Ishikawa (cell line): ENCODE measurements at regions not wholly inside any gene's neighbourhood (a gene's known extent, or its start where the extent isn't known, plus 50 kb on each side); places are given as distances from the start of the nearest gene placed in this dataset.

Source experiments
- CREB1 ChIP-seq: IDR thresholded peaks from 2 replicates; pipeline ENCODE4 v1.6.1; 2012; ENCODE audit warnings: low read depth
- EGR1 ChIP-seq: IDR thresholded peaks from 2 replicates; pipeline ENCODE4 v1.6.1; 2012
- EP300 ChIP-seq: IDR thresholded peaks from 2 replicates; pipeline ENCODE4 v1.6.1; 2012; ENCODE audit warnings: borderline replicate concordance
- FOXM1 ChIP-seq: IDR thresholded peaks from 2 replicates; pipeline ENCODE4 v1.6.1; 2012; ENCODE audit warnings: low read depth, borderline replicate concordance
- NFIC ChIP-seq: IDR thresholded peaks from 2 replicates; pipeline ENCODE4 v1.6.1; 2012
- TAF1 ChIP-seq: IDR thresholded peaks from 2 replicates; pipeline ENCODE4 v1.6.1; 2012; ENCODE audit warnings: low read depth, mild to moderate bottlenecking
- TEAD4 ChIP-seq: IDR thresholded peaks from 2 replicates; pipeline ENCODE4 v1.6.1; 2012
- YY1 ChIP-seq: IDR thresholded peaks from 2 replicates; pipeline ENCODE4 v1.6.1; 2012; ENCODE audit warnings: low read depth
- TF ChIP-seq, protein P1 (sequence below): IDR thresholded peaks from 2 replicates; pipeline ENCODE4 v1.6.1; 2012
- TF ChIP-seq, protein P2 (sequence below): IDR thresholded peaks from 2 replicates; pipeline ENCODE4 v1.6.1; 2012

GRCh38 chr11:15730263-15730994, 615.7 kb downstream of the INSC start:
- TF ChIP-seq NFIC (no peak), TAF1 (no peak), EP300 (no peak), EGR1 (no peak), CREB1 (no peak), YY1 (no peak), FOXM1 (no peak), TEAD4 (no peak)
- TF ChIP-seq, protein P1, sequence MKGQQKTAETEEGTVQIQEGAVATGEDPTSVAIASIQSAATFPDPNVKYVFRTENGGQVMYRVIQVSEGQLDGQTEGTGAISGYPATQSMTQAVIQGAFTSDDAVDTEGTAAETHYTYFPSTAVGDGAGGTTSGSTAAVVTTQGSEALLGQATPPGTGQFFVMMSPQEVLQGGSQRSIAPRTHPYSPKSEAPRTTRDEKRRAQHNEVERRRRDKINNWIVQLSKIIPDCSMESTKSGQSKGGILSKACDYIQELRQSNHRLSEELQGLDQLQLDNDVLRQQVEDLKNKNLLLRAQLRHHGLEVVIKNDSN: no peak
- TF ChIP-seq, protein P2, sequence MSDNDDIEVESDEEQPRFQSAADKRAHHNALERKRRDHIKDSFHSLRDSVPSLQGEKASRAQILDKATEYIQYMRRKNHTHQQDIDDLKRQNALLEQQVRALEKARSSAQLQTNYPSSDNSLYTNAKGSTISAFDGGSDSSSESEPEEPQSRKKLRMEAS: no peak
